SK-N-SH (cell line): ENCODE measurements at regions not wholly inside any gene's neighbourhood (a gene's known extent, or its start where the extent isn't known, plus 50 kb on each side); places are given as distances from the start of the nearest gene placed in this dataset.

Experiments
- CTCF ChIA-PET: fragments of 300-600, 350-600 bp; formaldehyde crosslinking; extraction: SDS; loops from one replicate; lab custom pipeline; 2021; lab: Yijun Ruan, JAX
- POLR2A ChIA-PET: fragments of 350-600 bp; sonication (Branson Sonifier 250); formaldehyde crosslinking; extraction: SDS; loops from one replicate; lab custom pipeline; 2020; ENCODE audit warnings: antibody characterized with exemption, inconsistent platforms; lab: Yijun Ruan, JAX
- DNase-seq: peaks from one replicate; pipeline ENCODE4 v3.0.0; 2012
- H2AFZ ChIP-seq: fragments of 200-600 bp; sonication (generic); 2 replicates; pipeline ENCODE4 v1.8.1; 2016; ENCODE audit warnings: antibody characterized with exemption, mild to moderate bottlenecking, low read depth
- H3F3A ChIP-seq: fragments of 200-600 bp; sonication (generic); replicated peaks from 2 replicates; pipeline ENCODE3; 2016; ENCODE audit warnings: antibody characterized with exemption, mild to moderate bottlenecking; ENCODE audit not compliant: insufficient read depth
- H3K27ac ChIP-seq, 2 experiments: fragments of 200-500 bp in 1 of 2; fragments of 200-600 bp in 1 of 2; sonication (Bioruptor generic) in 1 of 2; sonication (generic), shearing (Covaris generic) in 1 of 2; 2 replicates each; pipeline versions ENCODE4 v1.5.1 to v1.6.1; 2014 to 2016; ENCODE audit warnings: low read depth in 2 of 2, inconsistent platforms in 1 of 2, low read length in 1 of 2, mild to moderate bottlenecking in 1 of 2, mixed read lengths in 1 of 2
- H3K27me3 ChIP-seq: fragments of 200-600 bp; sonication (generic), shearing (Covaris generic); 2 replicates; pipeline ENCODE4 v1.6.1; 2016; ENCODE audit warnings: mixed run types; ENCODE audit not compliant: insufficient read depth
- H3K36me3 ChIP-seq, 2 experiments: fragments of 200-500 bp in 1 of 2; fragments of 200-600 bp in 1 of 2; sonication (Bioruptor generic) in 1 of 2; sonication (generic) in 1 of 2; replicated peaks in 1 of 2; 2 replicates each; pipeline versions ENCODE3 to v1.5.1; 2014 to 2016; ENCODE audit warnings: low read length in 1 of 2, mild to moderate bottlenecking in 1 of 2; ENCODE audit not compliant: insufficient read depth in 2 of 2, control insufficient read depth in 1 of 2
- H3K4me1 ChIP-seq, 2 experiments: fragments of 200-500 bp in 1 of 2; fragments of 200-600 bp in 1 of 2; sonication (Bioruptor generic) in 1 of 2; sonication (generic), shearing (Covaris generic) in 1 of 2; 2 replicates each; pipeline versions ENCODE4 v1.5.1 to v1.6.1; 2014 to 2016; ENCODE audit warnings: low read depth in 1 of 2, low read length in 1 of 2, mixed run types in 1 of 2; ENCODE audit not compliant: insufficient read depth in 2 of 2, control insufficient read depth in 1 of 2
- H3K4me2 ChIP-seq: fragments of 200-600 bp; sonication (generic), shearing (Covaris generic); 2 replicates; pipeline ENCODE4 v1.6.1; 2017; ENCODE audit warnings: mixed run types
- H3K4me3 ChIP-seq, 2 experiments: fragments of 200-500 bp in 1 of 2; fragments of 200-600 bp in 1 of 2; sonication (Bioruptor generic) in 1 of 2; sonication (generic), shearing (Covaris generic) in 1 of 2; 2 replicates each; pipeline versions ENCODE4 v1.5.1 to v1.8.1; 2014 to 2016; ENCODE audit warnings: low read depth in 2 of 2, inconsistent platforms in 1 of 2, low read length in 1 of 2, mild to moderate bottlenecking in 1 of 2, mixed read lengths in 1 of 2, moderate library complexity in 1 of 2
- H3K79me2 ChIP-seq: fragments of 200-600 bp; sonication (generic); 2 replicates; pipeline ENCODE4 v1.8.1; 2017; ENCODE audit warnings: mild to moderate bottlenecking; ENCODE audit not compliant: insufficient read depth
- H3K9ac ChIP-seq: fragments of 200-600 bp; sonication (generic); 2 replicates; pipeline ENCODE4 v1.6.1; 2017; ENCODE audit warnings: mixed run types
- H3K9me2 ChIP-seq: fragments of 200-600 bp; sonication (generic); 2 replicates; pipeline ENCODE4 v1.6.1; 2017; ENCODE audit warnings: mixed run types
- H3K9me3 ChIP-seq: fragments of 200-600 bp; sonication (generic); 2 replicates; pipeline ENCODE4 v1.6.1; 2017; ENCODE audit warnings: mixed run types, mild to moderate bottlenecking, moderate library complexity
- H4K20me1 ChIP-seq: fragments of 200-600 bp; sonication (generic); 2 replicates; pipeline ENCODE4 v1.6.1; 2017; ENCODE audit warnings: mild to moderate bottlenecking, mixed run types; ENCODE audit not compliant: insufficient read depth
- CHD2 ChIP-seq: fragments of 150-350 bp; IDR thresholded peaks from 2 replicates; pipeline ENCODE4 v1.6.1; 2018; ENCODE audit warnings: low read length; ENCODE audit not compliant: partially characterized antibody
- ELF1 ChIP-seq: IDR thresholded peaks from 2 replicates; pipeline ENCODE4 v1.4.0; 2012
- IRF3 ChIP-seq: fragments of 150-350 bp; IDR thresholded peaks from 2 replicates; pipeline ENCODE4 v1.6.1; 2016; ENCODE audit warnings: mild to moderate bottlenecking, low read depth, low read length
- JUND ChIP-seq: IDR thresholded peaks from 2 replicates; pipeline ENCODE4 v1.4.0; 2012
- MAX ChIP-seq: IDR thresholded peaks from 2 replicates; pipeline ENCODE4 v1.4.0; 2012; ENCODE audit warnings: low read depth
- NRF1 ChIP-seq: IDR thresholded peaks from 2 replicates; pipeline ENCODE4 v1.6.1; 2012; ENCODE audit warnings: low read depth, mild to moderate bottlenecking, low read length
- REST ChIP-seq: IDR thresholded peaks from 2 replicates; pipeline ENCODE4 v1.6.1; 2012; ENCODE audit warnings: mild to moderate bottlenecking, low read depth, low read length, moderate library complexity
- RFX5 ChIP-seq: IDR thresholded peaks from 2 replicates; pipeline ENCODE4 v1.6.1; 2012; ENCODE audit warnings: mild to moderate bottlenecking, improper control_type of control experiment, low read length
- TEAD4 ChIP-seq: IDR thresholded peaks from 2 replicates; pipeline ENCODE4 v1.4.0; 2012; ENCODE audit warnings: mild to moderate bottlenecking, borderline replicate concordance; ENCODE audit not compliant: insufficient read depth
- USF1 ChIP-seq: IDR thresholded peaks from 2 replicates; pipeline ENCODE4 v1.4.0; 2012; ENCODE audit warnings: low read depth, borderline replicate concordance
- YY1 ChIP-seq: IDR thresholded peaks from 2 replicates; pipeline ENCODE4 v1.4.0; 2012; ENCODE audit warnings: low read depth, mild to moderate bottlenecking
- ZBTB33 ChIP-seq: IDR thresholded peaks from 2 replicates; pipeline ENCODE4 v1.4.0; 2012; ENCODE audit warnings: low read depth, borderline replicate concordance
- WGBS: methylation state at CpG from one replicate; pipeline ENCODE4 v1.1.6; 2017; ENCODE audit warnings: low lambda C conversion rate; 5-methylcytosine and 5-hydroxymethylcytosine counted together

GRCh38 chr6:11961923-11962322, 50.2 kb upstream of the HIVEP1 start:
- WGBS: 74% methylated on average over 4 of the region's 4 CpGs
- Histone ChIP-seq H3K9me3 (no peaks in the 10 kb centered on the region), H3K27ac (no peak overlapping the region), H3K4me3 (no peak overlapping the region), H3K27me3 (no peaks in the 10 kb centered on the region), H2AFZ (no peak overlapping the region), H3K79me2 (no peaks in the 10 kb centered on the region), H3K9ac (no peak overlapping the region), H3K9me2 (no peaks in the 10 kb centered on the region), H3F3A (no peaks in the 10 kb centered on the region), H4K20me1 (no peaks in the 10 kb centered on the region), H3K4me2 (no peak overlapping the region), H3K36me3 (no peaks in the 10 kb centered on the region), H3K4me1 (no peaks in the 10 kb centered on the region)
- no peak for DNase-seq
- no peak for TF ChIP-seq ZBTB33
- POLR2A ChIA-PET: no interaction called here
- CTCF ChIA-PET: no interaction called here

GRCh38 chr6:11960909-11961779, 51.0 kb upstream of the HIVEP1 start:
- no peak overlapping the region for H3K4me3 ChIP-seq
- 69% methylated on average over 12 of the region's 12 CpGs for WGBS
- H3K79me2 ChIP-seq: no peaks in the 10 kb centered on the region
- no peaks in the 10 kb centered on the region for H3K9me2 ChIP-seq
- no peak overlapping the region for H2AFZ ChIP-seq
- no peaks in the 10 kb centered on the region for H3K4me1 ChIP-seq
- POLR2A ChIA-PET: no interaction called here
- H3K27ac ChIP-seq: no peak overlapping the region
- no peaks in the 10 kb centered on the region for H3K27me3 ChIP-seq
- H3K9ac ChIP-seq: no peak overlapping the region
- CTCF ChIA-PET: interaction anchor here (1.0 kb wide), 1 partner anchor 20 kb away, joined by 3 read pairs; no protein-coding TSS in a partner anchor
- H3K36me3 ChIP-seq: no peaks in the 10 kb centered on the region
- DNase-seq: no peak
- no peaks in the 10 kb centered on the region for H4K20me1 ChIP-seq
- no peak overlapping the region for H3K4me2 ChIP-seq
- no peaks in the 10 kb centered on the region for H3K9me3 ChIP-seq
- TF ChIP-seq NRF1 (no peak), REST (no peak), JUND (no peak), TEAD4 (no peak), MAX (no peak), ZBTB33 (no peak), ELF1 (no peak), RFX5 (no peak), IRF3 (no peak), USF1 (no peak), YY1 (no peak), CHD2 (no peak)
- H3F3A ChIP-seq: no peaks in the 10 kb centered on the region
